Fibroblast of the conjunctiva (primary cell): ENCODE measurements at regions not wholly inside any gene's neighbourhood (a gene's known extent, or its start where the extent isn't known, plus 50 kb on each side); places are given as distances from the start of the nearest gene placed in this dataset.

Source experiments
- DNase-seq: peaks from one replicate; pipeline ENCODE4 v3.0.0-alpha.2; 2010; ENCODE audit warnings: low read depth

DNA sequence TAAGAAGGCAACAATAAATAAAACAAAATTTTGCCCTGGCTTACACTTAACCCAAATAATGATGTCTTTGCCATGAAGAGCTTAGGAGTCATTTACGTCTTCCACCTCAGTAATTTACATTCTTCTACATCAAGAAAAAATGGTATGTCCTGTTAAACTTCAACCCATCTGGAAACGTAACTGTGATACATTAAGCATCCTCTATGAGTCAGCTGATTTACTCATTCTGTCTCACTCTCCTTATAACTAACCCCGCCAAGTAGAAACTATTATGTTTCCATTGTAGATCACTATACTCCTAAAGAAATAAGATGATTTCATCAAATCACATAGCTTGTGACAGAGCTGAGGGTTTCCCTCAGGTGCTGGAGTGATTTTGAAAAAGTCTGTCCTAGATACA, 330.7 kb downstream of the CDC14C start:
- DNase-seq = no peak

DNA sequence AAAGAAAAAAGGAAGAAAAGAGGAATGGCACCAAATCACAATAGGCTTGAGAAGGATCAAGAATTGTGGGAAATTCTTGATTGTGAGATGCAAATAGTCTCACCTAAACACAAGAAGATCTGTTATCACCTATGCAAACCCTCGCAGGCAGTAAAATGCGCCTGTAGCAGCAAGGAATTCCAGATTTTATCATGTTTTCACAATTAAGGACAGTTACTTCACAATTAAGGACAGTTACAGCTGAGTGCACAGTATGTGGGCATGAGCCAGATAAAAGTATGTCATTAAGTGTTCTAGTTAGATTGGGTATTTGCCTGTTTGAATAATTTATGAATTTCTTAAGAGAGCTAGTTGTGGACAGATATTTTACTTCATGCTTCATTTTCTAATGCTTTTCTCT, 336.2 kb downstream of the CDC14C start:
- no peak for DNase-seq

DNA sequence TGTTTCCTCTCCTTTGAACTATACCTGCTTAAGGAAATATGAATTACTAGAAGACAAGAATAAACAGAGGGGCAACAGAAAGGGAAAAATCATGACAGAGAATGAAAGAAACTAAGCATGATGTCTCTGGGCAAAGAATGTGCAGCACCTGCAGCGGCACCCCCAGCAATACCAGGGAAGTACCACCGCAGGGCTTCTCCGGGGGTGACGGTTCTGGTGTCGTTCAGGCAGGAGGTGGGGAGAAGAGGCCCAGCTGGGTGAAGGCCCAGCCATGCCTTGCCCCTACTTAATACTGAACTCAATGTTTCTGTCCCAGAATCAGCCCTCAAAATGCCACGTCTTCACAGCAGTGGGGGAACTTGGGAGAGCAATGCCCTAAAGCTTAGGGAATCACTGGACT, 337.6 kb downstream of the CDC14C start:
- DNase-seq = no peak

DNA sequence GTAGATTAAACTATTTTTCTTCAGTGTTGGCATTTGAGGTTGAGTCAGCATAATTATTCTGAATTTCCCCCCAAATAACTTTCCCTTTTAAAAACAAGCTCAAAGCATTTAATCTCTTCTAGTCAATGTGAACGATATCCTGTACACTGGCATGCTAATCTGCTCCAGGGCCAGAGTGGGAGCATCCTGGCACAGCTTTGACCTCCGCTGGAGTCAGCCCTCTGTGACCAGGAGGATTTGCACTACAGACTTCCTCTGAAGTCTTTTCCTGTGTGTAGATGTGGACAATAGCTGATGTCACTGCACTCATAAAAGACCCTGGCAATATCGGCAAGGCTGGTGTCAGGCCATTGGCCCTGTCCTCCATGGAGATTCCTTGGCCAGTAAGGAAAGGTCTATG, 340.2 kb downstream of the CDC14C start:
- no peak for DNase-seq

DNA sequence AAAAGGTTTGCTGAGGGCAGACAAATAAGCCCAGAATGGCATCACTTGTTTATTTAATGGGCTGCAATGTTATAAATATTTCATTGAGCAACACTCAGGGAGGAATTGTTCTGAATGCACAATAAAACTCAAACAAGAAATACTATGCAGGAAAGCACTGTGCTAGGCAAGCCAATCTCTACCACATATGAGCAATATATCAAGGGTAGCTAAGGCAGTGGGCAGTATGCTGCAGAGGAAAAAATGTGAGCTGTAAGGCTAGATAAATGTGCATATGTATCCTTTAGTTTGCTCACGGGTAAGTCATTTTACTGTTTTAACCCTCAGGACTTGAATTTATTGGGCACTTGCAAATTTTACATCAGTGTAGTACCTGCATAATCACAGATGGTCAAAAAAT, 349.6 kb downstream of the CDC14C start:
- DNase-seq = no peak

DNA sequence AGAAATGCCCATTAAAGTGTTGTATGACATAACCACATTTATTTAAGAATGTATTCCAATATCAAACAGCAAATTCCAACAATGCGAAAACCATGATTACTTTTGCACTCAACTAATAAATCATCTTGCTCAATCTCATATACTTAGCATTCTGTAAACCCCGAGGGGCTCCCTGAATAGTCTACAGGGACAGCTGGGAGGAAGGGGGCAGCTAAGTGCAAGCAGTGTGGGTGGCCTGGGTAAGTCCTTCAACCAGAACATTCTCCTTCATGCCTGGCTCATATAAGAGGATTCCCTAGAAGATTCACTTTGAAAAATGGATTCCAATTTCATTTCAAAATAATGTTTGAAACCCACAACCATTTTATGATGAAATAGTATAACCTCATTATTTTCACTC, 355.5 kb downstream of the CDC14C start:
- no peak for DNase-seq

DNA sequence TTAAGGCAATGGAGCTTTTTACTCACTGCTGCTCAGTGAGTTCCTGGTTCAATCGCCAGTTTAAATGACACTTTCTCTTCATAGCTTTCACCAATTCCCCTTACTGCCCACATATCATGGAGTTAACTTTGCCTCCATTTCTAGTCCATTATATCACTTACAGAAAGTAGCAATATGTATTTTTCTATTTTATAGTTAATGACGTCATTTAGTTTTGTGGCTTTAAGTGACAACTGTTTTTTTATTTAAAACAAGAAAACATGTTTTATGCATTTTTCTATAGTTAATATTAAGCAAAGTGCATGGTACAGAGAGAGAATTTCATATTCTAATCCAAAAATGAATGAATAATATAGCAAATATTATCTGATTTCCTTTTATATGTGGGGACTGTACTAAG, 363.3 kb downstream of the CDC14C start:
- no peak for DNase-seq

DNA sequence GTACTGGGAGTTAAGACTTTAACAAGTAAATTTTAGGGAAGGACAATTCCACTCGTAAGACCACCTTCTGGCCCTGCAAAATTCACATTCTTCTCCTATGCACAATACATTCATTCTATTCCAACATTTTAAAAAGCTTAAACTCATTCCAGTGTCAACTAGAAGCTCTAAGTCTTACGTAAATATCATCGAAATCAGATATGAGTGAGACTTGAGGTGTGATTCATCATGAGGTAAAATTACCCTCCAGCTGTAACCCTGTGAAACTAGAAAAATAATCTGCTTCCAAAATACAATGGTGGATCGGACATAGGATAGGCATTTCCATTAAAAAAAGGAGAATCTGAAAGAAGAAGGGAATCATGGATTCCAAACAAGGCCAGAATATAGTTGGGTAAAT, 370.3 kb downstream of the CDC14C start:
- no peak for DNase-seq

DNA sequence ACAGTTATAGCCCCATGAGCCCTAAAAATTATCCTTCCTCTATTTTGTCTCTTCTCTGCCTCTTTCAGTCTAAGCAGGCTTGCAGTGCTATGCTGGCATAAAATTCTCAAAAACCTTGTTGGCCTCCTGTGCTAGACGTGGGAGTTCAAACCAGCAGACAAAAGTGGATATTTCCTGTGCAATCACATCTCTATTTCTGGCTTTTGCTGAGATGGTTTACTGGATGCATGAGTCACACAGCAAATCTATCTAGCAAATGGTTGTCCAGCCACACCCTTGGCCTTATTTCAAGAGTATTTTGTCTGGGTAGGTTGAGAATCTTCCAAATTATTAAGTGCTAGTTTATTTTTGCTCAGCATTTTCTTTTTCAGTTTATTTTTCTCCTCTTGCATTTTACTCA, 370.8 kb downstream of the CDC14C start:
- peak; percentile 39 for DNase-seq

DNA sequence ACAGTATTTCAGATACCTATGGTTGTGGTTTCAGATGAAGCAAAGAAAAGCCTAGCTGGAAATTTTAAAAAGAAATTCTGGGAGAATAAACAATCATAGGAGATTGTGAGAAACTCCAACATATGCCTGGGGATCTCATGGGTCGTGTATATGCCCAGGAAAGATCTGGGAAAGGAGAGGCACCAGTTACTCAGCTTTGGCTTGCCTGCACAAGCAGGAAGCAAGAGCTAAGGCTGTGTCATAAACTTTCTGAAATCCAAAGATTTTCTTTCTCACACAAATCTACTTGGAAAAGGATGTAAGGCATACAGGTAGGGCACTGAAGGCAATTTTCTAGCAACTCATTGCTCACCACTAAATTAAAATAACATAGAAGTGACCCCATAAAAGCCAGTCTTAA, 373.6 kb downstream of the CDC14C start:
- DNase-seq = no peak

DNA sequence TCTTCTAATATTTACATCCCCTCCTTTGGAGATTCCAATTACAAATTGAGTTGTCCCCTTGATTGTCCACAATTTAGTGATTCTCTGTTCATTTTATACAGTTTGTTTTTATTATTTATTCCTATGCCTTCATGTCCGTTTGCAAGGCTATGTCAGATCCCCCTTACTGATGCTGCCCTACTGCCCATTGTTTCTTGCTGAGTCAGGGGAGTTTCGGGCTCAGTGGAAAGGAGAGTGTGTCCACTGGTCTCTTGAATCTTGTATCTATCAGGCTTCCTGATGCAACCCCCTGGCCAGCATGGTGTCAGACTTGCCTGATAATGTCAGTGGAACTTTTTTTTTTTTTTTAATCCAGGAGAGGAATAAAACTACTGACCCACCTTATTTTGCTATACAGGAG, 384.4 kb downstream of the CDC14C start:
- DNase-seq = no peak

DNA sequence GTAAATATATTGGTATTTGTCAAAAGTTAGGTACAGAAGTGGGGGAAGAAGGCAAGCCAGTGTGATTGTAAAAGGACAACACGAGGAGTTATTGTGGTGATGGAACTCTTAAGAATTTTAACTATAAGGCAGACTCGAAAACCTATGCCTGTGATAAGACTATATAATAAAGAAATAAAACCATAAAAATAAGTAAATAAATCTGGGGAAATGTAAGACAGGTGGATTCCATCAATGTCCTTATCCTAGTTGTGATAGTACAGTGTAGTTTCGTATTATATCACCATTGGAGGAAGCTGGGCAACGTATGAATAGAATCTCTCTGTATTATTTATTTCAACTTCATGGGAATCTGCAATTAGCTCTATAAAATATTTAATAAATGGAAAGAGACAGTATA, 395.7 kb downstream of the CDC14C start:
- DNase-seq = no peak

DNA sequence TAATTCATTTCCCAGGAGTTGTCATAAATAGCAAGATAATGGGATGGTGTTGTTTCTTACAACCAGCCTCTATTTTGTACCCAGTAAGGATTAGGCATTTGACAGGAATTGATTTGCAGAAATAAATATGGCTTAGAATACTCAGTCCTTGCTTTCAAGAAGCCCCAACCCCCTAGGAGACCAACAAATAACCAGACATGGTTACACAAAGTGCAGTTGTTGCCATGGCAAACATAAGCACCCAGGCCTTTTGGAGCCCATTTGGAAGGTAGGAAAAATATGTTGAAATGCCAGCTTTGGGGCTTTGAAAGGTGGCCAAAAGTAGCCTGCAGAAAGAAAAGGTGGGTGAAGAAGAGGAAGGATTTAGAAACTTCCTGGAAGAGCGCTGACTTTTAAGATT, 397.5 kb downstream of the CDC14C start:
- no peak for DNase-seq

DNA sequence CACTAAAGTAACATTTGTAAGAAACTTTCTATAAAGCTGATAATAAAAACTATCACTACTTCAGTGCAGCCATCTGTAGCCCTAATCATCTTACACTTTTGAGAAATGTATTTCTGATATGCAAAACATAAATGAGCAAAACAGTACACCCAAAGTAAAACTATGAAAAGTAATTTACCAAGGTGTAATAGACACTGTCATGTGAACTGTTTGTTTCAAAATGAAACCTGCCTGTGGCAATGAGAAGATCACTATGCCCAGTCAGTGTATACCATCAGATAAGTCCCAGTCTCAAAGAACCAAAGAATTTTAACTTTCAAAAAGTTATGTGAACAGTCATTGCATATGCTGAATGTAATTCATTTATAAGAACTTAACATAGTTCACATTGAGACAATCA, 398.1 kb downstream of the CDC14C start:
- DNase-seq = no peak

DNA sequence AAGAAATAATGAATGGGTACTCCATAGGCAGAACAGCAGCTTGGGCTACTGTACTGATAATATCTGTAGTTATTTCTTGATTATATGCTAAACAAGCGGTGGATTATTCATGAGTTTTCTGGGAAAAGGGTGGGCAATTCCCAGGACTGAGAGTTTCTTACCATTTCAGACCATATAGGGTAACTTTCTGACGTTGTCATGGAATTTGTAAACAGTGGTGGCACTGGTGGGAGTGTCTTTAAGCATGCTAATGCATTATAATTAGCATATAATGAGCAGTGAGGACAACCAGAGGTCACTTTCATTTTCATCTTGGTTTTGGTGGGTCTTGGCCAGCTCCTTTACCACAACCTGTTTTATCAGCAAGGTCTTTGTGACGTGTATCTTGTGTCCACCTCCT, 399.7 kb downstream of the CDC14C start:
- no peak for DNase-seq

DNA sequence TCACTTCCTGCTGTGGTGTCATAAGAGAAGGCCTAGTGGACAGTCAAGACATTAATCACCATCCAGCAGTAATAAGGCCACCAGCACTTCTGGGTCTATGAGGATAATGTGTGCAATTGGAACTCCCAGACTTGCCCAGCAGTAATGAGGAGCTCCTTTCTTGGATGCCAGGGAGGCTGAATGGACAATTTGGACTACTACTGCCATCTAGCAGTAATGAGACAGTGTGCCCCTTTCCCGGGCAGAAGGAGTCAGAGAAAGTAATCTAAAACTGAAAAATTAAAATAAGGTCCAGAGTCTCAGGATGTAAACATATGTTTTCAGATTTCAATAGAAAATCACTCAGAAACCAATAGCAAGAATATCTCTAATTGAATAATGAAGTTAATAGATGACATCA, 400.4 kb downstream of the CDC14C start:
- peak; percentile 3 for DNase-seq

DNA sequence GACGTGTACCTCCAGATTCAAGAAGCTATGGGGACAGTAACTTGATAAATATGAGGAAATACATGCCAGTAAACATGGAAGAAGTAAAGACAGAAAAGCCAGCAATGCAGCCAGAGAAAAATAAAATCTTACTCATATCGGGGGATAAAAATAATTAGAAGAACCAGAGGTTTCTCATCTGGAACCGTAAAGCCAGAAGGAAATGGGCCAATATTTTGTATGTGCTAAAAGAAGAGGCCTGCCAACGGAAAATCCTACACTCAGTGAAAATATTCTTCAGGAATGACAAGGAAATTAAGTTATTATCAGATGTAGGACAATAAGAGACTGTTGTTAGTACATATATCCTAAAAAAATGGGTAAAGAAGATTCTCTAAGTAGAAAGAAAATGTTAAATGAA, 401.2 kb downstream of the CDC14C start:
- DNase-seq = no peak

DNA sequence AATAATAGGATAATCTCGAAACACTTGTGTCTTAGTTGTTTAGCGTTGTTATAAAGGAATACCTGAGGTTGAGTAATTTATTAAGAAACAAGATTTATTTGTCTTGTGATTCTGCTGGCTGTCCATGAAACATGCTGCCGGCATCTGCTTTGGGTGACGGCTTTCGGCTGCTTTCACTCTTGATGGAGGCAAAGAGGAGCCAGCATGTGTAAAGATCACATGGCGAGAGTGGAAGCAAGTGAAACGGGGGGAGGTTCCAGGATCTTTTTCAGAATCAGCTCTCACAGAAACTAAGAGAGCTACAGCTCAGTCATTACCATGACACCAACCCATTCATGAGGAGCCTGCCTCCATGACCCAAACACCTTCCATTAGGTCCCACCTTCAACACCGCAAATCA, 402.8 kb downstream of the CDC14C start:
- DNase-seq = no peak

DNA sequence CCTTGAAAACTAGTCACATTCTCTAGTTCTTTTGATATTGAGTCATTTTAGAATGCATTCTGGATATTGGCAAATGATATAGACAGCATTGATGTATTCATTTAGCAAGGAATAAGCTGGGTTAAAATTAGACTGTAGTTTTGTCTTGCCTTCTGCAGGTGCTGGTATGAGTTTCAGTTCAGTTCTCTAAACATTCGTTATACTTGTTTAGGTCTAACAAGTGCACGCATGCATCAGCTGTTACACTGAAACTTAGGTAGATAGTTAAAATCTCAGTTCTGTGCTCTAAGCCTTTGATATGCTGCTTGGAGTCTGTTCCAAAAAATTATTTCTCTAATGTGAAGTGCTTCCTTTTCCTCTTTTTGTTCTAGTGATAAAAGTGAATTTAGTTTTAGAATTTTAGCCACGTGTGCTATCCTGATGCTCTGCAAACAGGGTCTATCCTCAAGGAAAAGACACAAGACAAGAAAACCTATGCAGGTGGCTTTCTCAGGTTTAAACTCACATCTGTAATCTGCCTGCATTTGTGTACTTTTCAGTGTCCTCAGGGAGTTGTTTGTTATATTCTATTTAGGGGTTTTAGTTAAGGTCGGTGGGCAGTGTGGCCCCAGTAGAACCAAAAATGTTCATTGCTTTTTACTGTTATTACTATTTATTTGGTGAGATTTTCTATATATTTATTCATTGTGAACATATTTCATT, 409.0 kb downstream of the CDC14C start:
- DNase-seq = no peak

DNA sequence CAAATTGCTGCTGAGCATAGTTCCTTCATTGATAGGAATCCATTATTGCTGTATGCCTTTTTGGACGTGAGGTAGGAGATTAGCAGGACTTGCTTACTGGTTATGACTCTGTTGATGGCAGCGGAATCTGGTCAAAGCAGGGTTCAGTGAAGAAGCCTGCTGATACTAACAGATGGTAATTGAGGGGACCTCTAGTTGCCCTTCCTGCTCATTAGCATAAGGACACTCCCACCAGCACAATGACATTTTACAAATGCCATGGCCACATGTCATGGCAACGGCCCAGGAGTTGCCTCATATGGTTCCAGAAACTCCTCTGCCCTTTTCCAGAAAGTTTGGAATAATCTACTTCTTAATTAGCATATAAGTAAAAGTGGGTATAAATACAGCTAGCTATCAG, 417.5 kb downstream of the CDC14C start:
- DNase-seq = no peak

DNA sequence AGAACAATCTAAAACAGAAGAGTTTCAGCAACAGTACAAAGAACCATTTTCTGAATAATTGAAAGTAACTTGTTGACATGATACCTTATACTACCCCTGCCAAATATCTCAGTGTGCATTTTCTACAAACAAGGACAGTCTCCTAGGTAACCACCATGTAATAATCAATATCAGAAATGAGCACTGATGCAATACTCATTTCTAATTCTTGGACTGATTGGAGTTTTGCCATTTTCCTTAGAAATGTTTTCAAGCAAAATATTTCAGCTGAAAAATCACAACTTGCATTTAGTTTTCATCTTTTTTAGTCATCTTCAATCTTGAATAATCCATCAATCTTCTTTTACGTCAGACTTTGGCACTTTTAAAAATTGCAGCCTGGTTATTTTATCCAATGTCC, 420.2 kb downstream of the CDC14C start:
- no peak for DNase-seq

DNA sequence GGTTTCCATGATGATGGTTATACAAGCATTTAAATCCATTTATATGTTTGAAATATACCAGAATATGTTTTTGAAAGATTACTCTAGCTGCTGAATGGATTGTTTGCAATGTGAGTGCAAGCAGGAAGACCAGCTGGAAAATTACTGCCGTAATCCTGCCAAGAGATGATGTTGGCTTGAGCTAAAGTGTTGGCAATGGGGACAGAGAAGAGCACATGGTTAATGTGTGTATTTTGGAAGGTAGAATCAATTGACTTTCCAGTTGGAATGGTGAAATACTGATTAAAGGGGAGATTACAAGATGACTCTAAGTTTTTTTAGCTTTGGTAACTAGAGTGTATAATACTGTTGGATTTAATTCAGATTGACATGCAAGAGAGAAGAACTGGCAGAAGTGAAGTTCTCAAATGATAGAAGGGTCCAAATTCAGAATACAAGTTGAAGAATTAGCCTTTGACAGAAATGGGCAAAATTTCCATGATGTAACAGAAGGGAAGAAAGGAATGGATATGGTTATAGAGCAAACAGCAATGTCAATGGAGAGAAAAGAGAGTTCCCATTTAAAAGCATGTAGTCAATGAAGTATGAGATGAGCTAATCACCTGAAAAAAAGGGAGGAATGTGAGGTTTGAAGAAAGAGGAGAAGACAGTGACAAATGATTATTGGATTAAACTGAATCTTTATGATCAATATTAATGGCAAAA, 422.0 kb downstream of the CDC14C start:
- DNase-seq = no peak

DNA sequence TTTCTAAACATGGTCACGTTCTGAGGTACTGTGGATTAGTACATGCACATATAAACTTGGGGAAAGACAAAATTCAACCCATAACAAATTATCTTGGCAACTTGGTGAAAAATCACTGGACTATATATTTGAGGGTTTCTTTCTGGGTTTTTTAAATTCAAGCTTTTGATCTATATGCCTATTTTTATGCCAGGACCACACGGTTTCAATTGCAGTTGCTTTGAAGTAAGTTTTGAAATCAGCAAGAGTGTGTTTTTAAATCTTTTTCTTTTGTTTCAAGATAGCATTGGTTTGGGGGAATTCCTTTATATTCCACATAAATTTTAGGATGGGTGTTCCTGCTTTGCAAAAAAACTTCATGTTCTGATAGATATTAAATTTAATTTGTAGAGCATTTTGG, 406.4 kb upstream of the VWC2 start:
- no peak for DNase-seq

DNA sequence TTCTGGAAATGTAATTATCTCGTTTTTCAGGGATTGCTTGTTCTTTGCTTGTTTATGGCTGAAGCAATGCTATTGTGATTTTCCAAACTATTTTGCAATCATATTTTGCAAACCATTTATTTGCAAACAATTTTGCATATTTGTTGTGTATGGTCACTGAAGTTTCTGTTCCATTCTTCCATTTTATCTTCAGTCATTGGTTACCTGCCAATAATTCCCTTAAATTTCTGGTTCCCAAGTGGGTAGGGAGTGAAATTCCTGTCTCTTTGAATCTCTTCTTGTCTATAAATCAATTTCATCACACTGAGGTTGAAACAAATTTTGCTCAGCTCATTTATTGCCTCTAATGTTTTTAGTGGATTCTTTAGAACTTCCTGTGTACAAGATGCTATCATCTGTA, 401.7 kb upstream of the VWC2 start:
- no peak for DNase-seq
